ENCODE measurements at regions not wholly inside any gene's neighbourhood (a gene's known extent, or its start where the extent isn't known, plus 50 kb on each side); places are given as distances from the start of the nearest gene placed in this dataset.

DNA sequence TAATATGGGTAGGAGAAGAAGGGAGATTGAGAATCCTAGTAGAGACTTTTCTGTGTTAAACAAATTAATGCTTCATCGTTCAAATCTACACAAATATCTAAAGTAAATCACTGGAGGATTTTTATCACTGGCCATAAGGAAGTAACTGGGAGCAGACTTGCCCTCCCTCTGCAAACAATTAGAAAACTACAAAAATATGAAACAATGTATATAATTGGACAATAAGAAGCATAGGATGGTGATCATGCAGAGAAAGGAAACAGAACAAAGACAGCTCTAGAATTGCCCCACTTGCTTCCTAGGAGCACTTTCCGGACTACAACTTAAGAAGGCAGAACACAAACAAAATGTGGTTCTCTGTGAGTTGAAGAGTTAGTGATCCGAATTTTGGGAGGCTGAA lies 452.7 kb upstream of the KLHL29 start:
- TF ChIP-seq, protein P1, sequence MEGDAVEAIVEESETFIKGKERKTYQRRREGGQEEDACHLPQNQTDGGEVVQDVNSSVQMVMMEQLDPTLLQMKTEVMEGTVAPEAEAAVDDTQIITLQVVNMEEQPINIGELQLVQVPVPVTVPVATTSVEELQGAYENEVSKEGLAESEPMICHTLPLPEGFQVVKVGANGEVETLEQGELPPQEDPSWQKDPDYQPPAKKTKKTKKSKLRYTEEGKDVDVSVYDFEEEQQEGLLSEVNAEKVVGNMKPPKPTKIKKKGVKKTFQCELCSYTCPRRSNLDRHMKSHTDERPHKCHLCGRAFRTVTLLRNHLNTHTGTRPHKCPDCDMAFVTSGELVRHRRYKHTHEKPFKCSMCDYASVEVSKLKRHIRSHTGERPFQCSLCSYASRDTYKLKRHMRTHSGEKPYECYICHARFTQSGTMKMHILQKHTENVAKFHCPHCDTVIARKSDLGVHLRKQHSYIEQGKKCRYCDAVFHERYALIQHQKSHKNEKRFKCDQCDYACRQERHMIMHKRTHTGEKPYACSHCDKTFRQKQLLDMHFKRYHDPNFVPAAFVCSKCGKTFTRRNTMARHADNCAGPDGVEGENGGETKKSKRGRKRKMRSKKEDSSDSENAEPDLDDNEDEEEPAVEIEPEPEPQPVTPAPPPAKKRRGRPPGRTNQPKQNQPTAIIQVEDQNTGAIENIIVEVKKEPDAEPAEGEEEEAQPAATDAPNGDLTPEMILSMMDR (conservative IDR thresholded peaks at IDR 0.05; ENCODE audit: low read length), result no peak
- no peak overlapping the region for H3K4me3 ChIP-seq (ENCODE audit: low read length)
- no peak for DNase-seq (ENCODE audit: low read depth)

DNA sequence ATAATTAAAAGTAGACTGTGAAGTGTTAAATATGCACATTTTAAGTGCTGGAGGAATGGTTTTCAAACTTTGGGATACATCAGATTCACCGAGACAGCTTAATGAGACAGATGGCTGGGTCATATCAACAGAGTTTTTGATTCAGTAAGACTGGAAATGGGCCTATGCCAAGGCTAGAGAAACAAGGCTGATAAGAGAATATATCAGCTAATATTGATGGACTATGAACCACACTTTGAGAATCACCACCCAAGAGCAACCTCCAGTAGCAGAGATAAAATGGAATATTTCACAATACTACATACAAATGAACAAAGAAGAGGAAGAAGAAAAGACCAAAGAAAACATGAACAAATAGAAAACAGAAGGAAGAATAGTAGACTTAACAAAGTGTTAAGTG lies 450.2 kb upstream of the KLHL29 start:
- H3K4me3 ChIP-seq (ENCODE audit: low read length), result no peak overlapping the region
- TF ChIP-seq, protein P1 (conservative IDR thresholded peaks at IDR 0.05; ENCODE audit: low read length), result no peak
- DNase-seq (ENCODE audit: low read depth), result no peak

GRCh38 chr2:22942441-22942840 lies 442.5 kb upstream of the KLHL29 start:
- TF ChIP-seq, protein P1 (conservative IDR thresholded peaks at IDR 0.05; ENCODE audit: low read length), result no peak
- H3K4me3 ChIP-seq (ENCODE audit: low read length), result no peak overlapping the region
- DNase-seq (ENCODE audit: low read depth), result no peak

- TF ChIP-seq, protein P1 (conservative IDR thresholded peaks at IDR 0.05; ENCODE audit: low read length), result no peak
- no peak for DNase-seq (ENCODE audit: low read depth)
- no peak overlapping the region for H3K4me3 ChIP-seq (ENCODE audit: low read length)
Observed at GRCh38 chr2:22944143-22944542, 440.8 kb upstream of the KLHL29 start.

DNA sequence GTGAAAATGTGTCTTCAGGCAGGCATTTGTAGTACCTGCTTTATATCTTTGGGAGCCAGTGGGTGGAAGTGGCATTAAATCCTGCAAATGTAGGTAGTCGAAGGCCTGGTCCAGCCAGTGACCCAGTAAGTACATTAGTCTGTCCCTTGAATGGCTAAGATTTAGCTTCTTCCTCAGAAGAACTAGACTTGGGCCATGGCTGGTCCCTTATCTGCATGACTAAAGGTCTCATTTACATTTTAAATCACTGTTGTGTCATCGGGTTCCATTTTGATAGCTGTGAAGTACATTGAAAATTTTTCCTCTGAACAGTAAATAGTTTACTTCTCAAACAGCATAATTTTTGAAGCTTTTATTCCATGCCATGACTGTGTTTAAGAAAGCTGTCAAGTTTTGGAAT lies 438.4 kb upstream of the KLHL29 start:
- TF ChIP-seq, protein P1 (conservative IDR thresholded peaks at IDR 0.05; ENCODE audit: low read length), result no peak
- H3K4me3 ChIP-seq (ENCODE audit: low read length), result no peak overlapping the region
- no peak for DNase-seq (ENCODE audit: low read depth)

DNA sequence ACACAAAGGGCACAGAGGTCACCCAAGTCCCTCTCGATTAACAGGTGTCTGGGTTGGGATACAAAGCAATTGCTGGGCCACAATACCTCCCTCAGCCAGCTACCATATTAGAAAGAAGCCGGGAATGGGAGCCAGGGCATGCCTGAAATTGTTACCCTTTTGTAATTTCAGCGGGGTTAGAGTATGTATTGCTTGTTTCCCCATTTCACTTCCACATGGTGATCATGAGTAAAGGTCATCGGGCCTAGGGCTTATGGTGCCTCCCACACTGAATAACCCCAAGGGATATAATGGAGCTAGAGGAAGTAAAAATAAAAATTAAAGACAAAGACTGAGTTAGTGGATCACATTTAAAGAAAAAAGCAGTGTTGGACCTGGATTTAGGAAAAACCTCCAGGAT lies 437.2 kb upstream of the KLHL29 start:
- no peak overlapping the region for H3K4me3 ChIP-seq (ENCODE audit: low read length)
- DNase-seq (ENCODE audit: low read depth), result no peak
- TF ChIP-seq, protein P1 (conservative IDR thresholded peaks at IDR 0.05; ENCODE audit: low read length), result no peak

DNA sequence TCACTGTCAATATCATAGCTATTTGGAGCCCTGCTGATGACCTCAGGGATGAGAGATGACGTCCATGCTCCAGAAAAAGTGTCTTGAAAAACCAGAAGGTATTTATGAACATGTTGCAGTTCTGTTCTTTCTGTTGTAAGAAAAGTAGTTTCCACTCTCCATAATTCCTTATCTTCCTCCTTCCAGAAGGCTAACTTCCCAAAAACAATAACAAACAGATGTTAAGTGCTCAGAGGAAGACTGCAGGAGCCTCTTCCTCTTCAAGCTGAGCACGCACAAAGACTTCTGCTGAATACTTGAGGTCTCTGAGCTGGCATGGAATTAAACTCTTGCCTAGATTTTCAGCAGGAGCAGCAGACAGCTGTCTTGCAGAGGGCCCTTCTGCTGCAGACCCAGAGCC lies 434.5 kb upstream of the KLHL29 start:
- no peak for DNase-seq (ENCODE audit: low read depth)
- TF ChIP-seq, protein P1 (conservative IDR thresholded peaks at IDR 0.05; ENCODE audit: low read length), result no peak

More for the DNA sequence above, 434.5 kb upstream of the KLHL29 start:
- H3K4me3 ChIP-seq (ENCODE audit: low read length), result no peak overlapping the region

All from AG10803 (cell line).